ENCODE measurements at regions not wholly inside any gene's neighbourhood (a gene's known extent, or its start where the extent isn't known, plus 50 kb on each side); places are given as distances from the start of the nearest gene placed in this dataset.
"Not testable (repeated sequence)": the region's sequence is repeated elsewhere in the genome, so short reads cannot be mapped to it uniquely, and the experiment has no call there.

GRCh38 chr12:131328861-131329845 is 375.4 kb downstream of the ADGRD1 start:
- TF ChIP-seq CTCF, EZH2phosphoT487, EZH2 (IDR thresholded peaks at IDR 0.05): not testable (repeated sequence)
